ENCODE measurements at regions not wholly inside any gene's neighbourhood (a gene's known extent, or its start where the extent isn't known, plus 50 kb on each side); places are given as distances from the start of the nearest gene placed in this dataset.

DNA sequence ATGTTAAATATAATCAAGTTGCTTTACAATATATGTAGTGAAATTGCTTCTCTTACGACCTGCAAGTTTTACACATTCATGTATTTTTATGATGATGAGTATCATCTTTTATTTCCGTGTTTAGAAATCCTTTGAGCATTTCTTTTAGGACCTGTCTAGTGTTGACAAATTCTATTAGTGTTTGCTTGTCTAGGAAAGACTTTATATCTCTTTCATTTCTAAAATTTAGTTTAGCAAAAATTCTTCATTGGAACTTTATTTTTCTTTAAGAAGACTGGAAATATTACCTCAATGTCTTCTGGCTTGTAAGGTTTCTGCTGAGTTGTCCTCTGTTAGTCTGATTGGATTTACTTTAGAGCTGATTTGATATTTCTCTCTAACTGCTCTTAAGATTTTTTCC lies 920.9 kb upstream of the CTNND2 start:
- H3K27ac ChIP-seq (ENCODE audit: low read depth in 1 of 2, low read length in 1 of 2): no peak overlapping the region
- H3K36me3 ChIP-seq (ENCODE audit: control insufficient read depth in 2 of 2, insufficient read depth in 2 of 2, low read length in 1 of 2): no peaks in the 10 kb centered on the region
- H3K4me1 ChIP-seq (ENCODE audit: control insufficient read depth in 2 of 2, insufficient read depth in 2 of 2, low read length in 2 of 2): no peaks in the 10 kb centered on the region
- no peaks in the 10 kb centered on the region for H3K27me3 ChIP-seq (ENCODE audit: control insufficient read depth in 2 of 2, insufficient read depth in 1 of 2, low read length in 1 of 2)
- no peak for DNase-seq (ENCODE audit: low read depth in 6 of 9, low spot score in 9 of 9)
- H3K4me3 ChIP-seq (ENCODE audit: low read length in 2 of 2): no peak overlapping the region
- WGBS: 94% methylated on average over 2 of the region's 2 CpGs
- no peaks in the 10 kb centered on the region for H3K9me3 ChIP-seq (ENCODE audit: control insufficient read depth in 2 of 2, insufficient read depth in 1 of 2, low read length in 1 of 2)

DNA sequence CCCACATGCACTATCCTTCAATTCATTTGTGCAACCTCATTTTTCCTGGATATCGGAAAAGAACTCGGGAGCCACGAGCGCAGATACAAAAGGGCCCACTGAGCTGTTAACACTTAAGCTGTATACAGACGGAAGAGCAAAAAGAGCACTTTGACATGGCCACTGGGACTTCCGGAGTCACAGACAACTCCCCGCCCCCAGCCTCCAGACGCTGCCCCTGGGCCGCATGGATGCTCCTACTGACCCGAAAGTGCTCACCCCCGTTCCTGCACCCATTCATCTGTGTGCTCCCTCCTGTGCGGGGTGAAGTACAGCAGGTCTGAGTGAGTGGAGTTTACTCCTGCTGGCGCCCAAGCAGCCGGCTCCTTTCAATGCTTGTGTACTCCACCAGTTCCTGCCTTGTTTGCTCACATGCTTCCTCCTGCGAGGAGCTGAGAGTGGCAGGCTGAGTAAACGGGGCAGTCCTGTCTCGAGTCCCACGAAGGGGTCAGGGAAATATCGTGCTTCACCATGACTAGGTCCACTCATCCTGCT lies 901.0 kb upstream of the CTNND2 start:
- 91% methylated on average over 19 of the region's 19 CpGs for WGBS
- Histone ChIP-seq H3K27me3 (ENCODE audit: control insufficient read depth in 2 of 2, insufficient read depth in 1 of 2, low read length in 1 of 2) (no peaks in the 10 kb centered on the region), H3K36me3 (ENCODE audit: control insufficient read depth in 2 of 2, insufficient read depth in 2 of 2, low read length in 1 of 2) (no peaks in the 10 kb centered on the region), H3K4me3 (ENCODE audit: low read length in 2 of 2) (no peak overlapping the region), H3K4me1 (ENCODE audit: control insufficient read depth in 2 of 2, insufficient read depth in 2 of 2, low read length in 2 of 2) (no peaks in the 10 kb centered on the region), H3K9me3 (ENCODE audit: control insufficient read depth in 2 of 2, insufficient read depth in 1 of 2, low read length in 1 of 2) (peaks cover 2 to 3% of the 10 kb centered on the region in 2 donors), H3K27ac (ENCODE audit: low read depth in 1 of 2, low read length in 1 of 2) (no peak overlapping the region)
- no peak for DNase-seq (ENCODE audit: low read depth in 6 of 9, low spot score in 9 of 9)

DNA sequence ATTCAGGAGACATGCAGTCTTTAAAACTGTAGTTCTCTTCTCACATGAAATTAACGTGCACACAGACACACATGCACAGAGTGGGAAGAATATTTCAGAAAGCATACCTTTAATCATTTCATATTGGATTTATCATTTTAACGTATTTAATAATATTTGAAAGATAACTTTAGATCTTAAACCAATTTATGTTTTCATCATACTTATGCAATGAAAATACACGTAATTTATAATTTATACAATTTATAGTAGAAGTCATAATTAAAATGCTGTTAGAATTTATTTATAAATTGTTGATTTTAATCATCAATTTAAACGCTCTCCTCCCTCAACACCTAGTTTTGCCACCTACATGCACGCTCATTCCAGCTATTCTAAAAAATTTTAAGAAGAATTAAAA lies 894.9 kb upstream of the CTNND2 start:
- H3K36me3 ChIP-seq (ENCODE audit: control insufficient read depth in 2 of 2, insufficient read depth in 2 of 2, low read length in 1 of 2): no peaks in the 10 kb centered on the region
- no peaks in the 10 kb centered on the region for H3K27me3 ChIP-seq (ENCODE audit: control insufficient read depth in 2 of 2, insufficient read depth in 1 of 2, low read length in 1 of 2)
- 93% methylated on average over 5 of the region's 5 CpGs for WGBS
- H3K27ac ChIP-seq (ENCODE audit: low read depth in 1 of 2, low read length in 1 of 2): no peak overlapping the region
- H3K9me3 ChIP-seq (ENCODE audit: control insufficient read depth in 2 of 2, insufficient read depth in 1 of 2, low read length in 1 of 2): peaks cover 3 to 19% of the 10 kb centered on the region in 2 donors
- no peak overlapping the region for H3K4me3 ChIP-seq (ENCODE audit: low read length in 2 of 2)
- no peaks in the 10 kb centered on the region for H3K4me1 ChIP-seq (ENCODE audit: control insufficient read depth in 2 of 2, insufficient read depth in 2 of 2, low read length in 2 of 2)
- no peak for DNase-seq (ENCODE audit: low read depth in 6 of 9, low spot score in 9 of 9)

DNA sequence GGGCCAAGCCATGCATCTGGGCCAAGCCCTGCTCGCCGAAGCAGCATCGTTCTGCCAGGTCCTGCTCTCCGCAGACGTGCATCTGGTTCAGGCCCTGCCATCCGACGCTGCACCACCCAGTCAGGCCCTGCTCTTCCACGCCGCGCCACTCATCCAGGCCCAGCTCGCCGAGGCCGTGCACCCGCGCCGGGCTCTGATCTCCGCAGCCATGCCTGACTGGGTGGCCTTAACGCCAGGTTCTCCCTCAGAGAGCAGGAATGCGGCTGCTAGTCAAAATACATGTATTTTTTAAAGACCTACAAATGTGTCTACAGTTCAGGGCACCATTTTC lies 891.1 kb upstream of the CTNND2 start:
- WGBS: 94% methylated on average over 19 of the region's 19 CpGs
- Histone ChIP-seq H3K36me3 (ENCODE audit: control insufficient read depth in 2 of 2, insufficient read depth in 2 of 2, low read length in 1 of 2) (no peaks in the 10 kb centered on the region), H3K4me1 (ENCODE audit: control insufficient read depth in 2 of 2, insufficient read depth in 2 of 2, low read length in 2 of 2) (no peaks in the 10 kb centered on the region), H3K9me3 (ENCODE audit: control insufficient read depth in 2 of 2, insufficient read depth in 1 of 2, low read length in 1 of 2) (peaks cover 3 to 25% of the 10 kb centered on the region in 2 donors), H3K27me3 (ENCODE audit: control insufficient read depth in 2 of 2, insufficient read depth in 1 of 2, low read length in 1 of 2) (no peaks in the 10 kb centered on the region), H3K4me3 (ENCODE audit: low read length in 2 of 2) (no peak overlapping the region), H3K27ac (ENCODE audit: low read depth in 1 of 2, low read length in 1 of 2) (no peak overlapping the region)
- no peak for DNase-seq (ENCODE audit: low read depth in 6 of 9, low spot score in 9 of 9)

DNA sequence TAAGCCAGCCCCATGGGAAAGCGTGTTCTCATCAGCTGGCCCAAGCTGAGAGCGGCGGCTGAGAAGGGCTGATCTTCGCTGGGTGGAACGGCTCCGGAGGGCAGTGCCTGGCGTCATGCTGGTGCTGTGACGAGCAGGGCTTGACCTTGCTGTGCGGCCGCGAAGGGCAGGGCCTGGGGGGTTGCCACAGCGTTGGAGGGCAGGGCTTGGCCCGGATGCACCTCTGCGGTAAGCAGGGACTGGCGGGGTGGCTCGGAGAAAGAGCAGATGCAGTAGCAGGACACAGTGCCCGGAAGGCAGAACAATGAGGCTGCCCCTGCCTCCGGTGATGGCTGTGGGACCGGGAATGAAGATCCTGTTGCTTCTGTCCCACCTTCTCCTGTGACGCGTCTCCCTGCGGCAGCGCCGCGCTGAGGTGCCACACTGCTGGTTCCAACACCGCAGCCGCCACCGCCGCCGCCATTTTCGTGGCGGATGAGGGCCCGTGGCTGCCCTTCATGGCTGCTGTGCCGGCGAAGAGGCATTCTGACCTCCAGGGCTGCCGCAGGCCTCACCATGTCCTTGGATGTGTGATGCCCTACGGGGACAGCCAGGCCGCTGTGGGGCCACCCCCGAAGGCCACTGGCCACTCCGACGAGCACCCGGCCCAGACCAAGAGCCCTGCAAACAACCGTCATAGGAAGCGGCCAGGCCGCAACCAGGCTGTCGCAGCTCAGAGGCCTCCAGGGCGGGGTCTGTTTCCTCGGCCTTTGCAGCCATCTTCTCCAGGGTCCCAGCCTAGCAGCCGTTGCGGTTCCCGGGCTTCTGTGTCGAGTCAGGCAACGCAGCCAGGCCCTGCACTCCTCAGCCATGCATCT lies 890.5 kb upstream of the CTNND2 start:
- Histone ChIP-seq H3K36me3 (ENCODE audit: control insufficient read depth in 2 of 2, insufficient read depth in 2 of 2, low read length in 1 of 2) (no peaks in the 10 kb centered on the region), H3K27me3 (ENCODE audit: control insufficient read depth in 2 of 2, insufficient read depth in 1 of 2, low read length in 1 of 2) (no peaks in the 10 kb centered on the region), H3K4me3 (ENCODE audit: low read length in 2 of 2) (no peak overlapping the region), H3K4me1 (ENCODE audit: control insufficient read depth in 2 of 2, insufficient read depth in 2 of 2, low read length in 2 of 2) (no peaks in the 10 kb centered on the region), H3K9me3 (ENCODE audit: control insufficient read depth in 2 of 2, insufficient read depth in 1 of 2, low read length in 1 of 2) (peaks cover 3 to 25% of the 10 kb centered on the region in 2 donors), H3K27ac (ENCODE audit: low read depth in 1 of 2, low read length in 1 of 2) (no peak overlapping the region)
- WGBS: 97% methylated on average over 53 of the region's 53 CpGs
- DNase-seq (ENCODE audit: low read depth in 6 of 9, low spot score in 9 of 9): no peak

DNA sequence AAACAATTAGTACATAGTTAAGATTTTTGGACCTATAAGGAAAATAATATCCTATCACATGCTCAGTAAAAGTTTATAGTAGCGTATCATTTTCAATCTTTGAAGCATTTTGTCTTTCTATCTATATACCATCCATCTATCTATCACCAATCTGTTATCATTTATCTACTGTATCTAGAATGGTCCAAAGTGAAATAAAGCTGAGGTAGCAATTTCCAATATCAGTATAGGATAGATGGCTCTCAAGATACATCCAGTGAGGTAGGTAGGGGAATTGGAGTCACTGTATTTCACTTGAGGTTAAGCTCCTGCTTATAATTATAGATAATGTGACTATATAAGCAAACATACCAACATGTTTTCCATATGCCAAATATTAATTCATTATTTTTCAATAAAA lies 889.1 kb upstream of the CTNND2 start:
- no peaks in the 10 kb centered on the region for H3K4me1 ChIP-seq (ENCODE audit: control insufficient read depth in 2 of 2, insufficient read depth in 2 of 2, low read length in 2 of 2)
- H3K36me3 ChIP-seq (ENCODE audit: control insufficient read depth in 2 of 2, insufficient read depth in 2 of 2, low read length in 1 of 2): no peaks in the 10 kb centered on the region
- DNase-seq (ENCODE audit: low read depth in 6 of 9, low spot score in 9 of 9): no peak
- no peaks in the 10 kb centered on the region for H3K27me3 ChIP-seq (ENCODE audit: control insufficient read depth in 2 of 2, insufficient read depth in 1 of 2, low read length in 1 of 2)
- no peak overlapping the region for H3K4me3 ChIP-seq (ENCODE audit: low read length in 2 of 2)
- H3K27ac ChIP-seq (ENCODE audit: low read depth in 1 of 2, low read length in 1 of 2): no peak overlapping the region
- 97% methylated on average over 1 of the region's 1 CpG for WGBS
- H3K9me3 ChIP-seq (ENCODE audit: control insufficient read depth in 2 of 2, insufficient read depth in 1 of 2, low read length in 1 of 2): peaks cover 3 to 25% of the 10 kb centered on the region in 2 donors

DNA sequence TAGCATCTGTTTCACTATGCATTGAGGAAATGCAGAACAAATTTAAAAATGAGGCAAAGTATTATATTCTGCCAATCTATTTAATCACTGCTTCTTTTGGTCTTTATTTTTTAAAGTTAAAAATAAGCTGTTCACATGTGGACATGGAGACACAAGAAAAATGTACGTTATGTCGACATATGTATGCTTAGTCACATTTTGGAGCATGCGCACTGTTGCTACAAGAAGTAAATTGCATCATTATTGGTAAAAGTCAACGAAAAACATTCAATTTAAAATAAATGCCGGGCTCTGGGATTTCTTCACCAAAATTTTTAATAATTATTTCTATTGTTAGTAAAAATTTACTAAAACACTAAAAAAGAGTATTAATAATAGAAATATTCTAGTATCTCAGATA lies 876.3 kb upstream of the CTNND2 start:
- WGBS: 94% methylated on average over 5 of the region's 5 CpGs
- DNase-seq (ENCODE audit: low read depth in 6 of 9, low spot score in 9 of 9): no peak

DNA sequence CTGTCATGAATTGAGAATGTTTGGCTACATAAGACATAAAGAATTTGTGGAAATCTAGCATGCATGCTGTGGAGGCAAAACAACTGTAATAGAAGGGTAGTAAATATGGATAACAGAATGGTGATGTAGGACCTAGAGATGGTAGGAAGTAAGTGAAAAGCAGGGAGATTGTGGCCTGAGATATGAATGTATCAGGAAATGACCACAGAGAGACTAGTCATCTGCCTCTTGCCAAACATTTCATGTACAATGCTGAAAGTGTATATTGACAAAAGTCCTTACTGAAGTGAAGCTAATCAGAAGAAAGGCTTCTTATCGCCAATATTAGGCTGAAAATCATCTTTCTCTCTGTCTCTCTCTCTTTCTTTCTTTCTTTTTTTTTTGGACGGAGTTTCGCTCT lies 873.1 kb upstream of the CTNND2 start:
- DNase-seq (ENCODE audit: low read depth in 6 of 9, low spot score in 9 of 9): no peak
- Histone ChIP-seq H3K27me3 (ENCODE audit: control insufficient read depth in 2 of 2, insufficient read depth in 1 of 2, low read length in 1 of 2) (no peaks in the 10 kb centered on the region), H3K4me3 (ENCODE audit: low read length in 2 of 2) (no peak overlapping the region), H3K27ac (ENCODE audit: low read depth in 1 of 2, low read length in 1 of 2) (no peak overlapping the region), H3K9me3 (ENCODE audit: control insufficient read depth in 2 of 2, insufficient read depth in 1 of 2, low read length in 1 of 2) (no peaks in the 10 kb centered on the region), H3K4me1 (ENCODE audit: control insufficient read depth in 2 of 2, insufficient read depth in 2 of 2, low read length in 2 of 2) (no peaks in the 10 kb centered on the region), H3K36me3 (ENCODE audit: control insufficient read depth in 2 of 2, insufficient read depth in 2 of 2, low read length in 1 of 2) (no peaks in the 10 kb centered on the region)
- 98% methylated on average over 3 of the region's 3 CpGs for WGBS

More for the DNA sequence above, 876.3 kb upstream of the CTNND2 start:
- Histone ChIP-seq H3K36me3 (ENCODE audit: control insufficient read depth in 2 of 2, insufficient read depth in 2 of 2, low read length in 1 of 2) (no peaks in the 10 kb centered on the region), H3K9me3 (ENCODE audit: control insufficient read depth in 2 of 2, insufficient read depth in 1 of 2, low read length in 1 of 2) (no peaks in the 10 kb centered on the region), H3K4me3 (ENCODE audit: low read length in 2 of 2) (no peak overlapping the region), H3K27me3 (ENCODE audit: control insufficient read depth in 2 of 2, insufficient read depth in 1 of 2, low read length in 1 of 2) (no peaks in the 10 kb centered on the region), H3K4me1 (ENCODE audit: control insufficient read depth in 2 of 2, insufficient read depth in 2 of 2, low read length in 2 of 2) (no peaks in the 10 kb centered on the region), H3K27ac (ENCODE audit: low read depth in 1 of 2, low read length in 1 of 2) (no peak overlapping the region)

DNA sequence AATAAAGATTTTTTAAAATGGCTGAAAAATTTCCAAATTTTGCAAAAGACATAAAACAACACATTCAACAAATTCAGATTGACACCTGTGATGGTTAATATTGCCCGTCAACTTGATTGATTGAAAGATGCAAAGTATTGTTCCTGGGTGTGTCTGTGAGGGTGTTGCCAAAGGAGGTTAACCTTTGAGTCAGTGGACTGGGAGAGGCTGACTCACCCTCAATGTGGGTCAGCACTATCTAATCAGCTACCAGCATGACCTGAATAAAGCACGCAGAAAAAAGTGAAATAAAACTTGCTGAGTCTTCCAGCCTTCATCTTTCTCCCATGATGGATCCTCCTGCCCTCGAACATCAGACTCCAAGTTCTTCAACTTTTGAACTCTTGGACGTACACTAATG lies 868.0 kb upstream of the CTNND2 start:
- Histone ChIP-seq H3K4me3 (ENCODE audit: low read length in 2 of 2) (no peak overlapping the region), H3K4me1 (ENCODE audit: control insufficient read depth in 2 of 2, insufficient read depth in 2 of 2, low read length in 2 of 2) (no peaks in the 10 kb centered on the region), H3K27me3 (ENCODE audit: control insufficient read depth in 2 of 2, insufficient read depth in 1 of 2, low read length in 1 of 2) (no peaks in the 10 kb centered on the region), H3K27ac (ENCODE audit: low read depth in 1 of 2, low read length in 1 of 2) (no peak overlapping the region), H3K9me3 (ENCODE audit: control insufficient read depth in 2 of 2, insufficient read depth in 1 of 2, low read length in 1 of 2) (no peaks in the 10 kb centered on the region), H3K36me3 (ENCODE audit: control insufficient read depth in 2 of 2, insufficient read depth in 2 of 2, low read length in 1 of 2) (no peaks in the 10 kb centered on the region)
- DNase-seq (ENCODE audit: low read depth in 6 of 9, low spot score in 9 of 9): no peak
- 91% methylated on average over 4 of the region's 4 CpGs for WGBS

Data from thymus (tissue), 11 donors.